ENCODE measurements at regions not wholly inside any gene's neighbourhood (a gene's known extent, or its start where the extent isn't known, plus 50 kb on each side); places are given as distances from the start of the nearest gene placed in this dataset.
A peak's percentile ranks its signal among the peaks of the same experiment; 100 is the strongest.

GRCh38 chr13:107209824-107210722, 642.1 kb upstream of the ARGLU1 start:
- Histone ChIP-seq H3K27ac (ENCODE audit: low read depth, low read length) (no peak overlapping the region), H3K36me3 (ENCODE audit: control insufficient read depth in 1 of 2, insufficient read depth in 2 of 2, low read length in 2 of 2) (no peaks in the 10 kb centered on the region), H3K9ac (ENCODE audit: low read depth in 1 of 2, low read length in 2 of 2) (no peak overlapping the region), H3K4me3 (ENCODE audit: low read depth in 1 of 2, low read length in 2 of 2) (peak overlapping the region; percentile 29 to 34), H3K27me3 (ENCODE audit: control insufficient read depth in 1 of 2, insufficient read depth in 2 of 2, low read length in 2 of 2) (peaks cover 0 to 3% of the 10 kb centered on the region in 2 donors), H3K9me3 (ENCODE audit: control insufficient read depth in 1 of 2, low read length in 2 of 2) (no peaks in the 10 kb centered on the region), H3K4me1 (ENCODE audit: control insufficient read depth in 1 of 2, insufficient read depth in 2 of 2, low read length in 2 of 2) (peaks cover 4% of the 10 kb centered on the region in 2 donors)

DNA sequence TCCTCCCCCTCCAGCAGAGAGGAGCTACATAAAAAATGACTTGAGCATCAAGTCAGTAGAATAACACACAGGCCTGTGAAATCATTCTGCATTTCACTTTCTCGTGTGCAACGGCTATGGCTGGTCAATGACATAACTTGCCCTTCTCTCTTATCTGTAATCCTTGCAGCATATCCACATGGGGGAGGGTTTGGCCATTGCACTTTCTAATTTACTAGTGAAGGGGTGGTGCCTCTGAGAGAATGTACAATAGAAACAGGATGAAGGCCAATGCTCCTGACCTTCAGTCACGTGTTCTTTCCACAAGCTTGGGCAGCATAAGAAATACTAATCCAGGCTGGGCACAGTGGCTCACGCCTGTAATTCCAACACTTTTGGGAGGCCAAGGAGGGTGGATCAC, 641.0 kb upstream of the ARGLU1 start:
- Histone ChIP-seq H3K27me3 (ENCODE audit: control insufficient read depth in 1 of 2, insufficient read depth in 2 of 2, low read length in 2 of 2) (peaks cover 0 to 3% of the 10 kb centered on the region in 2 donors), H3K4me3 (ENCODE audit: low read depth in 1 of 2, low read length in 2 of 2) (no peak overlapping the region), H3K4me1 (ENCODE audit: control insufficient read depth in 1 of 2, insufficient read depth in 2 of 2, low read length in 2 of 2) (peaks cover 4% of the 10 kb centered on the region in 2 donors), H3K9me3 (ENCODE audit: control insufficient read depth in 1 of 2, low read length in 2 of 2) (no peaks in the 10 kb centered on the region), H3K27ac (ENCODE audit: low read depth, low read length) (no peak overlapping the region), H3K36me3 (ENCODE audit: control insufficient read depth in 1 of 2, insufficient read depth in 2 of 2, low read length in 2 of 2) (no peaks in the 10 kb centered on the region), H3K9ac (ENCODE audit: low read depth in 1 of 2, low read length in 2 of 2) (no peak overlapping the region)

DNA sequence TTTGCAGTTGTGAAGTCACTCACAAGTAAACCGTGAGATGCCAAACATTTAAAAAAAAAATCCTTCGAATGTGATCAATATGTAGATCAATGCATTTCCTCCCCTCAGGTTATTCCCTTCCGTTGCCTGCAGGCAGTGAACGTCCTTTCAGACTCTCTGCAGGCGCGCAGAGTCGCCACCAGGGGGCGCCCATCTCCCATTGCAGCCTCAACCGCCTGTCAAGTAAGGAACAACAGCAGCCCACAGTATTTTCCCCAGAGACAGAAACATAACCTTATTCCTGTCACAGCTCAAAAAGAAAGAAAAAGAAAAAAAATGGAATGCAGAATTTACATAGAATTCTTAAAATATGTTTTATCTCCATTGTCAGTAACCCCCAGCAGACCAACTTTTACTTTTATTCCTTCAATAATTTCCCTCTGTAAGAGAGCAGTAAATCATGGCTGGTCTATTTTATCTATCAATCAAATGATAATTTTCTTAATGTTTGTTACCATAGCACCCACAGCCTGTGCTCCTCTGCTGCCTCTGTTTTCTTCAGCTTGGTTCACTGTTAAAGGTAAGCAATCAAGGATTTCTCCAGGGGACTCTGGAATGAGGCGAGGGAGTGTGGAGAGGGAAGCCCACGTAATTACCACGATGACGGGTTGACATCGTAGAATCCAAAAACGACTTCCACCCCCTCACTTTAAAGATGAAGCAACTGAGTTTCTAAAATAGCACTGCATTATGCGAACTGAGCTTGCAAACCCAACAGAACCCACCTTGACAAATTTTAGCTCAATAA, 637.6 kb upstream of the ARGLU1 start:
- Histone ChIP-seq H3K4me1 (ENCODE audit: control insufficient read depth in 1 of 2, insufficient read depth in 2 of 2, low read length in 2 of 2) (peaks cover 0 to 1% of the 10 kb centered on the region in 2 donors), H3K36me3 (ENCODE audit: control insufficient read depth in 1 of 2, insufficient read depth in 2 of 2, low read length in 2 of 2) (no peaks in the 10 kb centered on the region), H3K27ac (ENCODE audit: low read depth, low read length) (no peak overlapping the region), H3K9me3 (ENCODE audit: control insufficient read depth in 1 of 2, low read length in 2 of 2) (no peaks in the 10 kb centered on the region), H3K9ac (ENCODE audit: low read depth in 1 of 2, low read length in 2 of 2) (no peak overlapping the region), H3K4me3 (ENCODE audit: low read depth in 1 of 2, low read length in 2 of 2) (no peak overlapping the region), H3K27me3 (ENCODE audit: control insufficient read depth in 1 of 2, insufficient read depth in 2 of 2, low read length in 2 of 2) (peaks cover 0 to 2% of the 10 kb centered on the region in 2 donors)

GRCh38 chr13:107203146-107203847, 635.4 kb upstream of the ARGLU1 start:
- Histone ChIP-seq H3K4me1 (ENCODE audit: control insufficient read depth in 1 of 2, insufficient read depth in 2 of 2, low read length in 2 of 2) (no peaks in the 10 kb centered on the region), H3K9ac (ENCODE audit: low read depth in 1 of 2, low read length in 2 of 2) (no peak overlapping the region), H3K9me3 (ENCODE audit: control insufficient read depth in 1 of 2, low read length in 2 of 2) (no peaks in the 10 kb centered on the region), H3K27ac (ENCODE audit: low read depth, low read length) (no peak overlapping the region), H3K4me3 (ENCODE audit: low read depth in 1 of 2, low read length in 2 of 2) (no peak overlapping the region), H3K27me3 (ENCODE audit: control insufficient read depth in 1 of 2, insufficient read depth in 2 of 2, low read length in 2 of 2) (no peaks in the 10 kb centered on the region), H3K36me3 (ENCODE audit: control insufficient read depth in 1 of 2, insufficient read depth in 2 of 2, low read length in 2 of 2) (no peaks in the 10 kb centered on the region)

DNA sequence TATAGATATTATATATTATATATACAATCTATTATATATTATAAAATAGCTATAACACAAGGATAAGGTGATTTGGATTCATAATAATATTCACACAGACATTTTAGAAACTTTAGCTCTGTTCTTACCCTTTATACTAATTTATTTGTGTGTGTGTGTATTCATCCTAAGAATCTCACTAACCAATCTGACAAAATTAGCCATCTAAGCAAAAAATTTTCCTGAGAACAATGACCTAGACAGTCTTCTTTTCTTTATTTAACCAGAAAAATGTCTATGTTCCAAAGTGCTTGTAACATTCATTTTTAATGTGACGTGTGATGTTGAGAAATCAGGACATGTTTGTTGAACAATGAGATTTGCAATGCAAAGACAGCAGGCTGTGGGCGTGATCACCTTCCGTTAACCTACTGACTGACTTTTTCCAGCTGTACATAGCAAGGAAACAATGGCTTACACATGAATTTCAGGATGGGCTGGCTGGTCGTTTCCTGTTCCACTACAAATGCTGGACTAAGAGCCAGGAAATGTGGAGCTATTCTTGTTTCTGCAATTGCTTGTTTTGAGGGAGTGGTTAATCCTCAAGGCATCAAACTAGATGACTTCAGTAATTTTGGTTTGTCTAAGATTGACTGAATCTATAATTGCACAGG, 634.6 kb upstream of the ARGLU1 start:
- H3K4me3 ChIP-seq (ENCODE audit: low read depth in 1 of 2, low read length in 2 of 2) = no peak overlapping the region
- H3K9me3 ChIP-seq (ENCODE audit: control insufficient read depth in 1 of 2, low read length in 2 of 2) = no peaks in the 10 kb centered on the region
- no peaks in the 10 kb centered on the region for H3K27me3 ChIP-seq (ENCODE audit: control insufficient read depth in 1 of 2, insufficient read depth in 2 of 2, low read length in 2 of 2)
- H3K36me3 ChIP-seq (ENCODE audit: control insufficient read depth in 1 of 2, insufficient read depth in 2 of 2, low read length in 2 of 2) = no peaks in the 10 kb centered on the region
- H3K9ac ChIP-seq (ENCODE audit: low read depth in 1 of 2, low read length in 2 of 2) = no peak overlapping the region
- no peaks in the 10 kb centered on the region for H3K4me1 ChIP-seq (ENCODE audit: control insufficient read depth in 1 of 2, insufficient read depth in 2 of 2, low read length in 2 of 2)
- no peak overlapping the region for H3K27ac ChIP-seq (ENCODE audit: low read depth, low read length)

DNA sequence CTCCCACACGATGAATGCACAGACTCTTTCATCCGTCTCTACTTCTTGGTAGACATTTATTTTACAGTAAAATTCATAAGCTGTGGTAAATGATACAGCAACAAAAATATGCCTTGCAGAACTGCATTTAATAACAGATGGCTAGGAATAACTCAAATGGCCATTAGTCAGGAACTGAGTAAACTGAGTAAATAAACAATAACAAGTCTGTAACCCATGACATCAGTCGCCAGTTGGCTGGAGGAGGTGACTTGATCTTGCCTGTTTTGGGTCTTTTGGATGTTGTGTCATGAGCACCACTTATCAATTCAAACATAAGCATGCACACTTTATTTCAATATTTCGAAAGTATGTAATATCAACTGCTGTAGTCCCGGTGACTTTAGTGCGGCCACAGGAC, 632.6 kb upstream of the ARGLU1 start:
- Histone ChIP-seq H3K4me3 (ENCODE audit: low read depth in 1 of 2, low read length in 2 of 2) (no peak overlapping the region), H3K27me3 (ENCODE audit: control insufficient read depth in 1 of 2, insufficient read depth in 2 of 2, low read length in 2 of 2) (no peaks in the 10 kb centered on the region), H3K36me3 (ENCODE audit: control insufficient read depth in 1 of 2, insufficient read depth in 2 of 2, low read length in 2 of 2) (no peaks in the 10 kb centered on the region), H3K9ac (ENCODE audit: low read depth in 1 of 2, low read length in 2 of 2) (no peak overlapping the region), H3K9me3 (ENCODE audit: control insufficient read depth in 1 of 2, low read length in 2 of 2) (no peaks in the 10 kb centered on the region), H3K4me1 (ENCODE audit: control insufficient read depth in 1 of 2, insufficient read depth in 2 of 2, low read length in 2 of 2) (no peaks in the 10 kb centered on the region), H3K27ac (ENCODE audit: low read depth, low read length) (no peak overlapping the region)

- Histone ChIP-seq H3K4me3 (ENCODE audit: low read depth in 1 of 2, low read length in 2 of 2) (no peak overlapping the region), H3K4me1 (ENCODE audit: control insufficient read depth in 1 of 2, insufficient read depth in 2 of 2, low read length in 2 of 2) (no peaks in the 10 kb centered on the region), H3K27me3 (ENCODE audit: control insufficient read depth in 1 of 2, insufficient read depth in 2 of 2, low read length in 2 of 2) (no peaks in the 10 kb centered on the region), H3K36me3 (ENCODE audit: control insufficient read depth in 1 of 2, insufficient read depth in 2 of 2, low read length in 2 of 2) (no peaks in the 10 kb centered on the region), H3K9me3 (ENCODE audit: control insufficient read depth in 1 of 2, low read length in 2 of 2) (no peaks in the 10 kb centered on the region), H3K9ac (ENCODE audit: low read depth in 1 of 2, low read length in 2 of 2) (no peak overlapping the region), H3K27ac (ENCODE audit: low read depth, low read length) (no peak overlapping the region)
These were observed 624.4 kb upstream of the ARGLU1 start for GRCh38 chr13:107192289-107192688.

DNA sequence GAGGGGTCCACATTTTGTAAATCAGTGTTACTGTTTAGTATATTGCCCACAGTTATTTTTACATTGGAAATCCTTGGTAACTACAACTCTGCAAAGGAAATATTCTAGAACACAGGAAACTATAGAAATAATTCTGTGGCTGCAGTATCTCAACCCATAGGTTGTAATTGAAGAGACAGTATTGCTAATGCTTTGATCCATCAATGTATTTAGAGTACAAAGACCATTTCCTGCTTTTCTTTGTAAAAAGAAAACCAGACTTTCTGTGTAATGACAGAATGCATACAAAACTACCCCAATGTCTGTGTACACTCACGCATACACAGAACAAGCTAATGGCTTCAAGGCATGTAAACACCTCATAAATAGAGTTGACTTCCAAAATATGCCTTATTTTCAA, 622.1 kb upstream of the ARGLU1 start:
- no peak overlapping the region for H3K27ac ChIP-seq (ENCODE audit: low read depth, low read length)
- H3K27me3 ChIP-seq (ENCODE audit: control insufficient read depth in 1 of 2, insufficient read depth in 2 of 2, low read length in 2 of 2) = no peaks in the 10 kb centered on the region
- no peaks in the 10 kb centered on the region for H3K4me1 ChIP-seq (ENCODE audit: control insufficient read depth in 1 of 2, insufficient read depth in 2 of 2, low read length in 2 of 2)
- no peaks in the 10 kb centered on the region for H3K36me3 ChIP-seq (ENCODE audit: control insufficient read depth in 1 of 2, insufficient read depth in 2 of 2, low read length in 2 of 2)
- H3K9me3 ChIP-seq (ENCODE audit: control insufficient read depth in 1 of 2, low read length in 2 of 2) = no peaks in the 10 kb centered on the region
- no peak overlapping the region for H3K9ac ChIP-seq (ENCODE audit: low read depth in 1 of 2, low read length in 2 of 2)
- H3K4me3 ChIP-seq (ENCODE audit: low read depth in 1 of 2, low read length in 2 of 2) = no peak overlapping the region

DNA sequence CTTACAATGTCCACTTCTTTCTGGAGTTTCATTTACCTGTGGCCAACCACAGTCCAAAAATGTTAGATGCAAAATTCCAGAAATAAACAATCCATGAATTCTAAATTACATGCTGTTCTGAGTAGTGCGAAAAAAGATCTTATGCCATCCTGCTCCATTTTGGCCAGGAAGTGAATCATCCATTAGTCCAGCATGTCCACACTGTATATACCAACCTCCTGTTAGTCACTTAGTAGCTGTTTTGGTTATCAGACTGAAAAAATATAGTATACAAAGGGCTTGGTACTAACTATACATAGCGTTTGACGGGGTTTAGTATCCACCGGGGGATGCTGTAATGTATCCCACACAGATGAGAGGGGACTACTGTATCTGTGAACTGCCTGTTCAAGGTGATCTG, 618.0 kb upstream of the ARGLU1 start:
- Histone ChIP-seq H3K36me3 (ENCODE audit: control insufficient read depth in 1 of 2, insufficient read depth in 2 of 2, low read length in 2 of 2) (no peaks in the 10 kb centered on the region), H3K9ac (ENCODE audit: low read depth in 1 of 2, low read length in 2 of 2) (no peak overlapping the region), H3K4me1 (ENCODE audit: control insufficient read depth in 1 of 2, insufficient read depth in 2 of 2, low read length in 2 of 2) (no peaks in the 10 kb centered on the region), H3K4me3 (ENCODE audit: low read depth in 1 of 2, low read length in 2 of 2) (no peak overlapping the region), H3K27ac (ENCODE audit: low read depth, low read length) (no peak overlapping the region), H3K27me3 (ENCODE audit: control insufficient read depth in 1 of 2, insufficient read depth in 2 of 2, low read length in 2 of 2) (no peaks in the 10 kb centered on the region), H3K9me3 (ENCODE audit: control insufficient read depth in 1 of 2, low read length in 2 of 2) (no peaks in the 10 kb centered on the region)

Measured in duodenal mucosa (tissue), 2 donors.